PC-9 (cell line): ENCODE measurements at regions not wholly inside any gene's neighbourhood (a gene's known extent, or its start where the extent isn't known, plus 50 kb on each side); places are given as distances from the start of the nearest gene placed in this dataset.

Experiments used
- EZH2 ChIP-seq: fragments of 200-600 bp; sonication (generic); IDR thresholded peaks from 2 replicates; pipeline ENCODE4 v1.8.0; 2017; ENCODE audit warnings: antibody characterized with exemption, low read depth
- TF ChIP-seq, protein P1 (sequence below): fragments of 200-600 bp; sonication (generic); conservative IDR thresholded peaks from 2 replicates; pipeline ENCODE4 v1.6.1; 2017; ENCODE audit warnings: mixed run types, antibody characterized with exemption, mild to moderate bottlenecking, moderate library complexity

DNA sequence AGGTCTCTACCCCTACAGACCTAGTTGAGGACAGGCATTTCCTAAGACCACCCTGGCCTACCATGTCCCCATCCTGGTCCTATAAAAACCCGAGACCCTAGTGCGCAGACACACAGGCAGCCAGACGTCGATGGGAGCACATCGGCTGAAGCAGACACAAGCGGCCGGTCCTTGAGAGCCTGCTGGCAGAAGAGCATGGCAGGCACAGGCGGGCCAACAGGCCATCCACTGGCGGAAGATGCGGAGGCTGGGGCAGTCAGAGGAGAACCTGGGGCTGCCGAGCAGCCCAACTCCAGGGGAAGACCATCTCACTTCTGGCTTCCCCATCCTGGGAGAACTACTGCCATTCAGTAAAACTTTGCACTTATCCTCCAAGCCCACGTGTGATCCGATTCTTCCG is 396.8 kb downstream of the AEBP2 start:
- TF ChIP-seq, protein P1, sequence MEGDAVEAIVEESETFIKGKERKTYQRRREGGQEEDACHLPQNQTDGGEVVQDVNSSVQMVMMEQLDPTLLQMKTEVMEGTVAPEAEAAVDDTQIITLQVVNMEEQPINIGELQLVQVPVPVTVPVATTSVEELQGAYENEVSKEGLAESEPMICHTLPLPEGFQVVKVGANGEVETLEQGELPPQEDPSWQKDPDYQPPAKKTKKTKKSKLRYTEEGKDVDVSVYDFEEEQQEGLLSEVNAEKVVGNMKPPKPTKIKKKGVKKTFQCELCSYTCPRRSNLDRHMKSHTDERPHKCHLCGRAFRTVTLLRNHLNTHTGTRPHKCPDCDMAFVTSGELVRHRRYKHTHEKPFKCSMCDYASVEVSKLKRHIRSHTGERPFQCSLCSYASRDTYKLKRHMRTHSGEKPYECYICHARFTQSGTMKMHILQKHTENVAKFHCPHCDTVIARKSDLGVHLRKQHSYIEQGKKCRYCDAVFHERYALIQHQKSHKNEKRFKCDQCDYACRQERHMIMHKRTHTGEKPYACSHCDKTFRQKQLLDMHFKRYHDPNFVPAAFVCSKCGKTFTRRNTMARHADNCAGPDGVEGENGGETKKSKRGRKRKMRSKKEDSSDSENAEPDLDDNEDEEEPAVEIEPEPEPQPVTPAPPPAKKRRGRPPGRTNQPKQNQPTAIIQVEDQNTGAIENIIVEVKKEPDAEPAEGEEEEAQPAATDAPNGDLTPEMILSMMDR: no peak
- no peak for TF ChIP-seq EZH2
